Stomach (tissue), 4 donors: ENCODE measurements at regions not wholly inside any gene's neighbourhood (a gene's known extent, or its start where the extent isn't known, plus 50 kb on each side); places are given as distances from the start of the nearest gene placed in this dataset.

ENCODE experiments used
- POLR2A ChIP-seq, 4 donors: fragments of 450-650 bp; IDR thresholded peaks; one replicate each; pipeline ENCODE4 v1.6.1; 2016; ENCODE audit warnings: antibody characterized with exemption in 4 of 4, control low read depth in 2 of 4, mild to moderate bottlenecking in 1 of 4, moderate library complexity in 1 of 4
- POLR2AphosphoS5 ChIP-seq, 3 donors: sonication (generic); formaldehyde crosslinking; IDR thresholded peaks; one replicate each; pipeline ENCODE4 v1.6.1; 2016; ENCODE audit warnings: antibody characterized with exemption in 3 of 3
- TF ChIP-seq, protein P1 (sequence below), 7 experiments: fragments of 450-650 bp in 4 of 7; fragments of 200-600 bp in 3 of 7; sonication (generic) in 3 of 7; IDR thresholded peaks; one replicate each; pipeline ENCODE4 v1.5.1; 2016 to 2019; ENCODE audit warnings: antibody characterized with exemption in 7 of 7, control low read depth in 2 of 7, mild to moderate bottlenecking in 1 of 7

DNA sequence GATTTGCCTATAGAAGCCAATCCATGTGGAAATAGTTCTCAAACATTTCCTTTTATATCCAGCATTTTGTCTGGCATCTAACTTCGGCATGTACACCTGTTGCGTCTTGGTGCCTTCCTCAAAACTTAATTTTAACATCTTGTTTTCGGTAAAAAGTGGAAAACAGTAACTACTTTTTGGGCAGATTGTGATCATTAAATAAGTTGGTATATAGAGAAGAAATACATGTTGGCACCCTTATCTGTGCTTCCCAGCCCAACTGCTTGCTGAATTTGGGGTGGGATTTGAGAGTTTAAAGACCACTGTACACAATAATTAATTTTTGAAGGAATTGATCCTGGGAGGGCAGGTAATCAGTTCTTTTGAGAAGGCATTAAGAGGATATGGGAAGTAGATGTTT lies 566.8 kb downstream of the PDCD6IP start:
- TF ChIP-seq, protein P1, sequence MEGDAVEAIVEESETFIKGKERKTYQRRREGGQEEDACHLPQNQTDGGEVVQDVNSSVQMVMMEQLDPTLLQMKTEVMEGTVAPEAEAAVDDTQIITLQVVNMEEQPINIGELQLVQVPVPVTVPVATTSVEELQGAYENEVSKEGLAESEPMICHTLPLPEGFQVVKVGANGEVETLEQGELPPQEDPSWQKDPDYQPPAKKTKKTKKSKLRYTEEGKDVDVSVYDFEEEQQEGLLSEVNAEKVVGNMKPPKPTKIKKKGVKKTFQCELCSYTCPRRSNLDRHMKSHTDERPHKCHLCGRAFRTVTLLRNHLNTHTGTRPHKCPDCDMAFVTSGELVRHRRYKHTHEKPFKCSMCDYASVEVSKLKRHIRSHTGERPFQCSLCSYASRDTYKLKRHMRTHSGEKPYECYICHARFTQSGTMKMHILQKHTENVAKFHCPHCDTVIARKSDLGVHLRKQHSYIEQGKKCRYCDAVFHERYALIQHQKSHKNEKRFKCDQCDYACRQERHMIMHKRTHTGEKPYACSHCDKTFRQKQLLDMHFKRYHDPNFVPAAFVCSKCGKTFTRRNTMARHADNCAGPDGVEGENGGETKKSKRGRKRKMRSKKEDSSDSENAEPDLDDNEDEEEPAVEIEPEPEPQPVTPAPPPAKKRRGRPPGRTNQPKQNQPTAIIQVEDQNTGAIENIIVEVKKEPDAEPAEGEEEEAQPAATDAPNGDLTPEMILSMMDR (IDR thresholded peaks at IDR 0.05): no peak
- TF ChIP-seq POLR2A (IDR thresholded peaks at IDR 0.05) (no peak), POLR2AphosphoS5 (IDR thresholded peaks at IDR 0.05) (no peak)
